Neural progenitor cell (in vitro differentiated cells): ENCODE measurements at regions not wholly inside any gene's neighbourhood (a gene's known extent, or its start where the extent isn't known, plus 50 kb on each side); places are given as distances from the start of the nearest gene placed in this dataset.

ENCODE experiments used
- EZH2 ChIP-seq: fragments of 200-600 bp; sonication (generic); IDR thresholded peaks from 2 replicates; pipeline ENCODE4 v1.6.1; 2017; ENCODE audit warnings: antibody characterized with exemption, mild to moderate bottlenecking, moderate library complexity
- TF ChIP-seq, protein P1 (sequence below): fragments of 200-600 bp; sonication (generic); IDR thresholded peaks from 2 replicates; pipeline ENCODE4 v1.5.1; 2017; ENCODE audit warnings: antibody characterized with exemption, mild to moderate bottlenecking

DNA sequence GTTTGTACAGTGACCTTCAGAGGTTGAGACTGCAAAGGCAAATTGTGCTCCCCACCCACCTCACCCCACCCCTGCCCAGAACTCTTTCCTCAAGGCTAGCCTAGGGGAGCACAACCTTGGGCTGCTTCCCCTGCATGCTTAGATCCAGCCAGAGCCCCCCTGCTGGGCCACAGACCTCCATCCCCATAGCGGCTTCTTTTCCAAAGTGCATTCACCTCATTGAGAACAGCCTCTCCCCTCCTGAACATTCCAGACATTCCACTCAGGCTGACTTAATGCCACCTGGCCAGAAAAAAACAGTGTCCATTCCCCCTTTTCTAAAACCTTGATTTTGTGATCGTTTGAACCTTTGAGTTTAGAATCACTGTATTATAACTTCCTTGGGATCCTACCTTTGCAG is 124.4 kb upstream of the TOPAZ1 start:
- TF ChIP-seq EZH2 = no peak
- TF ChIP-seq, protein P1, sequence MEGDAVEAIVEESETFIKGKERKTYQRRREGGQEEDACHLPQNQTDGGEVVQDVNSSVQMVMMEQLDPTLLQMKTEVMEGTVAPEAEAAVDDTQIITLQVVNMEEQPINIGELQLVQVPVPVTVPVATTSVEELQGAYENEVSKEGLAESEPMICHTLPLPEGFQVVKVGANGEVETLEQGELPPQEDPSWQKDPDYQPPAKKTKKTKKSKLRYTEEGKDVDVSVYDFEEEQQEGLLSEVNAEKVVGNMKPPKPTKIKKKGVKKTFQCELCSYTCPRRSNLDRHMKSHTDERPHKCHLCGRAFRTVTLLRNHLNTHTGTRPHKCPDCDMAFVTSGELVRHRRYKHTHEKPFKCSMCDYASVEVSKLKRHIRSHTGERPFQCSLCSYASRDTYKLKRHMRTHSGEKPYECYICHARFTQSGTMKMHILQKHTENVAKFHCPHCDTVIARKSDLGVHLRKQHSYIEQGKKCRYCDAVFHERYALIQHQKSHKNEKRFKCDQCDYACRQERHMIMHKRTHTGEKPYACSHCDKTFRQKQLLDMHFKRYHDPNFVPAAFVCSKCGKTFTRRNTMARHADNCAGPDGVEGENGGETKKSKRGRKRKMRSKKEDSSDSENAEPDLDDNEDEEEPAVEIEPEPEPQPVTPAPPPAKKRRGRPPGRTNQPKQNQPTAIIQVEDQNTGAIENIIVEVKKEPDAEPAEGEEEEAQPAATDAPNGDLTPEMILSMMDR = no peak
